Liver (tissue), 3 donors: ENCODE measurements at regions not wholly inside any gene's neighbourhood (a gene's known extent, or its start where the extent isn't known, plus 50 kb on each side); places are given as distances from the start of the nearest gene placed in this dataset.

ENCODE experiments used
- CTCF ChIP-seq: fragments of 150-350 bp; IDR thresholded peaks from 2 replicates; pipeline ENCODE4 v1.5.1; 2017; ENCODE audit warnings: improper control_type of control experiment, low read depth, low read length; ENCODE audit not compliant: missing input control
- EGR1 ChIP-seq, 2 donors: IDR thresholded peaks; 2 replicates each; pipeline ENCODE4 v1.6.1; 2016 to 2018; ENCODE audit warnings: antibody characterized with exemption in 2 of 2, low read depth in 2 of 2
- REST ChIP-seq: IDR thresholded peaks from 2 replicates; pipeline ENCODE4 v1.6.1; 2016; ENCODE audit warnings: antibody characterized with exemption, mild to moderate bottlenecking
- YY1 ChIP-seq: IDR thresholded peaks from 2 replicates; pipeline ENCODE4 v1.6.1; 2016; ENCODE audit warnings: antibody characterized with exemption, mild to moderate bottlenecking
- ZBTB33 ChIP-seq: IDR thresholded peaks from 2 replicates; pipeline ENCODE4 v1.6.1; 2016; ENCODE audit warnings: antibody characterized with exemption
- donor health status: healthy.
- donor health status: healthy.

GRCh38 chr6:119445666-119446065 is 96.1 kb upstream of the MAN1A1 start:
- no peak for TF ChIP-seq EGR1 (IDR thresholded peaks at IDR 0.05; ENCODE audit: low read depth in 2 of 2)
- no peak for TF ChIP-seq CTCF
- TF ChIP-seq YY1, result no peak
- no peak for TF ChIP-seq REST
- TF ChIP-seq ZBTB33, result no peak
